ENCODE measurements at regions not wholly inside any gene's neighbourhood (a gene's known extent, or its start where the extent isn't known, plus 50 kb on each side); places are given as distances from the start of the nearest gene placed in this dataset.

GRCh38 chr4:178241601-178242118, 799.4 kb upstream of the AGA start:
- H3K36me3 ChIP-seq (ENCODE audit: insufficient read depth, low read length, poor library complexity, severe bottlenecking): no peaks in the 10 kb centered on the region
- H3K4me3 ChIP-seq (ENCODE audit: low read depth, low read length, poor library complexity, severe bottlenecking): no peak overlapping the region
- H3K27me3 ChIP-seq (replicated peaks; ENCODE audit: insufficient read depth, low read depth, low read length, poor library complexity): no peaks in the 10 kb centered on the region
- ChIA-PET CTCF (no interaction called here), POLR2A (ENCODE audit: low non-redundant PET) (no interaction called here)
- H3K27ac ChIP-seq (ENCODE audit: low read depth, low read length, poor library complexity, severe bottlenecking): no peak overlapping the region
- no peaks in the 10 kb centered on the region for H3K4me1 ChIP-seq (ENCODE audit: insufficient read depth, low read length, poor library complexity, severe bottlenecking)
- intact Hi-C loops (cut with micrococcal nuclease; ENCODE audit: unreplicated experiment): no loop called here
- peaks cover 15% of the 10 kb centered on the region for H3K9me3 ChIP-seq (ENCODE audit: low read depth, low read length, poor library complexity, severe bottlenecking)
- no peak for TF ChIP-seq CTCF (conservative IDR thresholded peaks at IDR 0.05; ENCODE audit: low read depth, low read length)
- TF ChIP-seq EZH2 (IDR thresholded peaks at IDR 0.05; ENCODE audit: borderline replicate concordance, low read depth, low read length, poor library complexity, severe bottlenecking): no peak
- BruUV-seq (replicated peaks): no TSS peak
- no peak for DNase-seq (ENCODE audit: low spot score)

- POLR2A ChIA-PET (ENCODE audit: low non-redundant PET): no interaction called here
- TF ChIP-seq CTCF (conservative IDR thresholded peaks at IDR 0.05; ENCODE audit: low read depth, low read length): no peak
- no peak for TF ChIP-seq EZH2 (IDR thresholded peaks at IDR 0.05; ENCODE audit: borderline replicate concordance, low read depth, low read length, poor library complexity, severe bottlenecking)
- DNase-seq (ENCODE audit: low spot score): no peak
- no TSS peak for BruUV-seq (replicated peaks)
- CTCF ChIA-PET: no interaction called here
- intact Hi-C loops (cut with micrococcal nuclease; ENCODE audit: unreplicated experiment): no loop called here
- Histone ChIP-seq H3K4me1 (ENCODE audit: insufficient read depth, low read length, poor library complexity, severe bottlenecking) (no peaks in the 10 kb centered on the region), H3K36me3 (ENCODE audit: insufficient read depth, low read length, poor library complexity, severe bottlenecking) (no peaks in the 10 kb centered on the region), H3K4me3 (ENCODE audit: low read depth, low read length, poor library complexity, severe bottlenecking) (no peak overlapping the region), H3K27ac (ENCODE audit: low read depth, low read length, poor library complexity, severe bottlenecking) (no peak overlapping the region), H3K9me3 (ENCODE audit: low read depth, low read length, poor library complexity, severe bottlenecking) (peaks cover 10% of the 10 kb centered on the region), H3K27me3 (replicated peaks; ENCODE audit: insufficient read depth, low read depth, low read length, poor library complexity) (no peaks in the 10 kb centered on the region)
Observed at GRCh38 chr4:178242655-178243054, 800.4 kb upstream of the AGA start.

GRCh38 chr4:178244785-178245184, 802.5 kb upstream of the AGA start:
- Histone ChIP-seq H3K36me3 (ENCODE audit: insufficient read depth, low read length, poor library complexity, severe bottlenecking) (no peaks in the 10 kb centered on the region), H3K9me3 (ENCODE audit: low read depth, low read length, poor library complexity, severe bottlenecking) (peaks cover 7% of the 10 kb centered on the region), H3K27ac (ENCODE audit: low read depth, low read length, poor library complexity, severe bottlenecking) (no peak overlapping the region), H3K4me3 (ENCODE audit: low read depth, low read length, poor library complexity, severe bottlenecking) (no peak overlapping the region), H3K27me3 (replicated peaks; ENCODE audit: insufficient read depth, low read depth, low read length, poor library complexity) (no peaks in the 10 kb centered on the region), H3K4me1 (ENCODE audit: insufficient read depth, low read length, poor library complexity, severe bottlenecking) (no peaks in the 10 kb centered on the region)
- DNase-seq (ENCODE audit: low spot score): no peak
- BruUV-seq (replicated peaks): no TSS peak
- CTCF ChIA-PET: no interaction called here
- TF ChIP-seq EZH2 (IDR thresholded peaks at IDR 0.05; ENCODE audit: borderline replicate concordance, low read depth, low read length, poor library complexity, severe bottlenecking): no peak
- TF ChIP-seq CTCF (conservative IDR thresholded peaks at IDR 0.05; ENCODE audit: low read depth, low read length): no peak
- POLR2A ChIA-PET (ENCODE audit: low non-redundant PET): no interaction called here
- intact Hi-C loops (cut with micrococcal nuclease; ENCODE audit: unreplicated experiment): no loop called here
